ENCODE measurements at regions not wholly inside any gene's neighbourhood (a gene's known extent, or its start where the extent isn't known, plus 50 kb on each side); places are given as distances from the start of the nearest gene placed in this dataset.

- no peak for TF ChIP-seq EZH2 (IDR thresholded peaks at IDR 0.05; ENCODE audit: insufficient read depth, poor library complexity, severe bottlenecking)
- TF ChIP-seq EZH2phosphoT487 (IDR thresholded peaks at IDR 0.05; ENCODE audit: insufficient read depth, low read depth) = no peak
Measured at GRCh38 chr11:70491696-70492472, 93.6 kb downstream of the CTTN start.

Measured in GM23248 (cell line).